ENCODE measurements at regions not wholly inside any gene's neighbourhood (a gene's known extent, or its start where the extent isn't known, plus 50 kb on each side); places are given as distances from the start of the nearest gene placed in this dataset.
A peak's percentile ranks its signal among the peaks of the same experiment; 100 is the strongest.

DNA sequence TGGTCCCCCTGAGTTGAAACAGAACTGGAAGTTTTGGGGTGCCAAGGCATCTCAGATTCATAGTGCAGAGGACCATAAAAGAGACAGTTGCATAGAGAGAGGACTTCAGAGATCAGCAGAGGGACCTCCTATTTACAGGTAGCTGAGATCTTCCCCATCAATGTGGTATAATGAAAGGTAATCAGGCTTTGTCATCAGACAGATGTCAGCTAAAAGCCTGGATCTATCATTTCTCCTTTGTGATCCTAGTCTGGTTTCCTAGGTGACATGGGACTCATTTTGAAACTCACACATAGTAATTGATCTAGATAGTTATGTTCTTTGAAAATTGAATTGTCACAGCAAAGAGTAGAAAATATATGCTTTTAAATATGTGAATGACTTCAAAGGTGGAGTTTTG lies 443.5 kb upstream of the MAP2 start:
- DNase-seq (ENCODE audit: low read depth) = no peak
- Histone ChIP-seq H3K27me3 (ENCODE audit: control insufficient read depth, insufficient read depth, low read length) (no peaks in the 10 kb centered on the region), H3K4me3 (ENCODE audit: low read depth, low read length) (no peak overlapping the region), H3K36me3 (ENCODE audit: control insufficient read depth, insufficient read depth, low read length) (no peaks in the 10 kb centered on the region)
- TF ChIP-seq, protein P1, sequence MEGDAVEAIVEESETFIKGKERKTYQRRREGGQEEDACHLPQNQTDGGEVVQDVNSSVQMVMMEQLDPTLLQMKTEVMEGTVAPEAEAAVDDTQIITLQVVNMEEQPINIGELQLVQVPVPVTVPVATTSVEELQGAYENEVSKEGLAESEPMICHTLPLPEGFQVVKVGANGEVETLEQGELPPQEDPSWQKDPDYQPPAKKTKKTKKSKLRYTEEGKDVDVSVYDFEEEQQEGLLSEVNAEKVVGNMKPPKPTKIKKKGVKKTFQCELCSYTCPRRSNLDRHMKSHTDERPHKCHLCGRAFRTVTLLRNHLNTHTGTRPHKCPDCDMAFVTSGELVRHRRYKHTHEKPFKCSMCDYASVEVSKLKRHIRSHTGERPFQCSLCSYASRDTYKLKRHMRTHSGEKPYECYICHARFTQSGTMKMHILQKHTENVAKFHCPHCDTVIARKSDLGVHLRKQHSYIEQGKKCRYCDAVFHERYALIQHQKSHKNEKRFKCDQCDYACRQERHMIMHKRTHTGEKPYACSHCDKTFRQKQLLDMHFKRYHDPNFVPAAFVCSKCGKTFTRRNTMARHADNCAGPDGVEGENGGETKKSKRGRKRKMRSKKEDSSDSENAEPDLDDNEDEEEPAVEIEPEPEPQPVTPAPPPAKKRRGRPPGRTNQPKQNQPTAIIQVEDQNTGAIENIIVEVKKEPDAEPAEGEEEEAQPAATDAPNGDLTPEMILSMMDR (IDR thresholded peaks at IDR 0.05; ENCODE audit: insufficient read depth, low read length, severe bottlenecking) = no peak
- no peak for FAIRE-seq

DNA sequence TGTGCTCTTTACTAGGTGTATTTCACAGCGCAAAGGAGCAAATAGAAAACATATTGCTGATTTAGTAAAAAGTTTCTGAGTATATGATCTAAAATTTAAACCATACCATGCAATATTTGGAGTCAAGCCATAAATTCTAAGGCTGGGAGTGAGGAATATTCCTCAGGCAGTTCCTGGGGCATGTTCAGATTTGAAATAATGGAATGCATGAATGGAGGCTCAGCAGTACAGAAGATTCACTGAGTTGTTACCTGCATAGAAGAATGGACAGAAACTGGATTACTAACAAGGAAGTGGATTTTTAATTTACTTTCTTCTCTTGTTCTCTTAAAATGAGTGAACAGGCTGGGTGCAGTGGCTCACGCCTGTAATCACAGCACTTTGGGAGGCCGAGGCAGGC lies 441.0 kb upstream of the MAP2 start:
- DNase-seq (ENCODE audit: low read depth) (peak; percentile 83), FAIRE-seq (no peak)
- Histone ChIP-seq H3K36me3 (ENCODE audit: control insufficient read depth, insufficient read depth, low read length) (no peaks in the 10 kb centered on the region), H3K4me3 (ENCODE audit: low read depth, low read length) (no peak overlapping the region), H3K27me3 (ENCODE audit: control insufficient read depth, insufficient read depth, low read length) (no peaks in the 10 kb centered on the region)
- TF ChIP-seq, protein P1 (IDR thresholded peaks at IDR 0.05; ENCODE audit: insufficient read depth, low read length, severe bottlenecking) = no peak

DNA sequence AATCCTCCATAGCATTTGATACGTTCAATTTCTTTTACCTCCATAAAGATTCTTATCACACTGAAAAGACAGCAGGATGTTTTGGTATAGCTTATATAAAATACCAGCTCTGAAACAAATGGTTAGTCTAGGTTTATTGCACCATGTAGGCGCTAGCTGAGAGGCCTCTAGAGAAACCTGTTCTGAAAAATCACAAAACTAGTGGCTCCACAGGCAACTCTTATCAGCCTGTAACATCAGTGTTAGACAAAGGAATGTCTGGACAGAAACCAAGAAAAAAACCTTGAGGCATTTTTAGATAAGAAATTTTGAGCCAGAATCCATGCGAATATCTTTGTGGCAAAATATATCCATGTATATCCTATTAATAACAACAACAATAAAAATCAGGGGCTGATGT lies 440.4 kb upstream of the MAP2 start:
- H3K27me3 ChIP-seq (ENCODE audit: control insufficient read depth, insufficient read depth, low read length) = no peaks in the 10 kb centered on the region
- DNase-seq (ENCODE audit: low read depth) = peak; percentile 13
- no peak overlapping the region for H3K4me3 ChIP-seq (ENCODE audit: low read depth, low read length)
- no peaks in the 10 kb centered on the region for H3K36me3 ChIP-seq (ENCODE audit: control insufficient read depth, insufficient read depth, low read length)
- TF ChIP-seq, protein P1 (IDR thresholded peaks at IDR 0.05; ENCODE audit: insufficient read depth, low read length, severe bottlenecking) = no peak
- no peak for FAIRE-seq

DNA sequence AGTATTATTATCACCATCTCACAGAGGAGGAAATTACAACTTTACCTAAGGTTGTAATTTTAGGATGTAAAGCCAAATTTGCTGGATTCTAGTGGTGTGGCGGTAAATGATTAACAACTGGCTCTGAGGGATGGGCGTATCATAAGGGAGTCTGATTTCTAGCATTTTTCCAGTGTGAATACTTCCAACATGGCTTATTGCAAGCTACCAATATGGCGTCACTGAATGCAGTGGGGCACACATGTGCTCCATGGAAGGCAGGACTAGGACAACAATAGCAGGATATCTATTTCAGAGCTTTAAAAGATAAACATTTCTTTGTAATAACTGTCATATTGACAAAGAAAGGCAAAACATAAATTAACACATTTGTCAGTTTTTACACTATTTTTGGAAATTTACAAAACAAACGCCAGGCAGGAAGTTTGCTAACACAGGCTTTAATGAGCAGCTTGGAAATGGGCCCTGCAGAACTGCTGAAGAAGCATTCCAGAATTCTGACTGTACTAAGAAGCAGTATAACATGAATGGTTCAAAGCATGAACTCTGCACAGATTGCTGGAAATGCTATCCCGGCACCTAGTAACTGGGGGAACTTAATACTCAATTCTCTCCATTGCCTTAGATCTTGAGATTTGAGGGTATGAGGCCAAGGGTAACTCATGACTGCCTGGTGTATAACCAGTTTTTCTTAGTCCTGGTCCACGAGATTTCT lies 439.3 kb upstream of the MAP2 start:
- no peaks in the 10 kb centered on the region for H3K36me3 ChIP-seq (ENCODE audit: control insufficient read depth, insufficient read depth, low read length)
- no peaks in the 10 kb centered on the region for H3K27me3 ChIP-seq (ENCODE audit: control insufficient read depth, insufficient read depth, low read length)
- H3K4me3 ChIP-seq (ENCODE audit: low read depth, low read length) = no peak overlapping the region
- TF ChIP-seq, protein P1 (IDR thresholded peaks at IDR 0.05; ENCODE audit: insufficient read depth, low read length, severe bottlenecking) = no peak
- peak; percentile 68 for DNase-seq (ENCODE audit: low read depth)
- FAIRE-seq = no peak

DNA sequence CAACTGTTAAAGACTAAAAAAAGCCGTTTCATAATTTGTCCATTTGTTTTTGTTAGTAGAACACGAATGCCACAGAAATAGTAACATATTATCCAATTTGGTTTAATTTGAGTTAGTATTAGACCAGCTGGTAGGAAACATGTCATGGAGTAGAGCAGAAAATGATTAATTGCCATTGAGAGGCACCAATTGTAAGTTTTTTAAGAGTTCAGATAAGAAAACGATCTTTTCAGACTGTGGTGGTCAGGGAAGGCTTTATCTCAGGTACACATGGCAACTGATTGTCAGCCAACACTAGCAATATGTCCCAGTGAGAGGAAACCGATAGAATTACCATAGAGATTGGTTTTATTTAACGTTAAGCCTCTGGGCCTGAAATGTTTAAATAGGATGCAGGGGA lies 438.2 kb upstream of the MAP2 start:
- Histone ChIP-seq H3K36me3 (ENCODE audit: control insufficient read depth, insufficient read depth, low read length) (no peaks in the 10 kb centered on the region), H3K4me3 (ENCODE audit: low read depth, low read length) (no peak overlapping the region), H3K27me3 (ENCODE audit: control insufficient read depth, insufficient read depth, low read length) (no peaks in the 10 kb centered on the region)
- no peak for FAIRE-seq
- TF ChIP-seq, protein P1 (IDR thresholded peaks at IDR 0.05; ENCODE audit: insufficient read depth, low read length, severe bottlenecking) = no peak
- no peak for DNase-seq (ENCODE audit: low read depth)

DNA sequence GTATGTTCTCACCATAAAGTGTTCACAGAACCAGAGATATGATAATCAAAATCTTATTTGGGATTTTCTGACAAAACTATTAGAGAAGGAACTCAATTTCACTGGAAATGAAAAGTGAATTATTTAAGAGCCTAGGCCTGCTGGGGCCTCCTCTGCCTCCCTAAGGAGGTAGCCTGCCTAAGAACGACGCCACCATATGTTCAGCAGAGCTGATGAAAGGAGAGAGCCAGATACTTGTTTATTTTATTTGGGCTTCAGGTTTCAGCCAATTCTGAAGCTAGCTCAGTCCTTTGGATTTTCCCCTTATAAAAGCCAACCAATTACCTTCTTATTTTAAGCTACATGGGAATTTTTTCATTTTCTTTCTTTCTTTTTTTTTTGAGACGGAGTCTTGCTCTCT lies 433.1 kb upstream of the MAP2 start:
- no peaks in the 10 kb centered on the region for H3K36me3 ChIP-seq (ENCODE audit: control insufficient read depth, insufficient read depth, low read length)
- H3K4me3 ChIP-seq (ENCODE audit: low read depth, low read length) = no peak overlapping the region
- DNase-seq (ENCODE audit: low read depth) (no peak), FAIRE-seq (no peak)
- TF ChIP-seq, protein P1 (IDR thresholded peaks at IDR 0.05; ENCODE audit: insufficient read depth, low read length, severe bottlenecking) = no peak
- no peaks in the 10 kb centered on the region for H3K27me3 ChIP-seq (ENCODE audit: control insufficient read depth, insufficient read depth, low read length)
